Caco-2 (cell line): ENCODE measurements at regions not wholly inside any gene's neighbourhood (a gene's known extent, or its start where the extent isn't known, plus 50 kb on each side); places are given as distances from the start of the nearest gene placed in this dataset.

Experiments used
- BruUV-seq: library from RNA; stranded (reverse); fragments of 400-500 nt; replicated peaks from 2 replicates; lab custom pipeline; 2021; lab: Mats Ljungman, UMichigan
- CTCF ChIA-PET: fragments of 300-600 bp; sonication (Branson Sonifier 250); formaldehyde crosslinking; loops from one replicate; lab custom pipeline; 2022; ENCODE audit warnings: antibody characterized with exemption; lab: Charles Lee
- POLR2A ChIA-PET: fragments of 300-600 bp; sonication (Branson Sonifier 250); formaldehyde crosslinking; loops from one replicate; lab custom pipeline; 2022; ENCODE audit warnings: antibody characterized with exemption; lab: Charles Lee
- DNase-seq, 2 experiments: peaks; one replicate each; pipeline versions ENCODE4 v3.0.0 to v3.0.0-alpha.2; 2020 to 2022
- H3K27me3 ChIP-seq: replicated peaks from 2 replicates; pipeline ENCODE4 v1.6.0; 2011; ENCODE audit warnings: low read length; ENCODE audit not compliant: control insufficient read depth, insufficient read depth
- H3K36me3 ChIP-seq: 2 replicates; pipeline ENCODE4 v1.5.1; 2011; ENCODE audit warnings: low read length; ENCODE audit not compliant: control insufficient read depth, insufficient read depth
- H3K4me1 ChIP-seq: fragments of 250-450 bp; sonication (Bioruptor Pico); 2 replicates; pipeline ENCODE4 v1.5.1; 2020; ENCODE audit warnings: mild to moderate bottlenecking
- H3K4me3 ChIP-seq: 2 replicates; pipeline ENCODE4 v1.5.1; 2011; ENCODE audit warnings: low read depth, mild to moderate bottlenecking, control low read depth, low read length
- H3K9me3 ChIP-seq: fragments of 250-450 bp; sonication (Bioruptor Pico); 2 replicates; pipeline ENCODE4 v1.5.1; 2020; ENCODE audit warnings: mild to moderate bottlenecking, moderate library complexity
- H3K27ac Mint-ChIP-seq: one replicate; pipeline ENCODE4 v1.8.0; 2022; ENCODE audit warnings: mixed read lengths; ENCODE audit not compliant: unreplicated experiment
- H3K27me3 Mint-ChIP-seq: one replicate; pipeline ENCODE4 v1.8.0; 2022; ENCODE audit warnings: mixed read lengths; ENCODE audit not compliant: insufficient read depth, unreplicated experiment
- H3K36me3 Mint-ChIP-seq: one replicate; pipeline ENCODE4 v1.8.0; 2022; ENCODE audit warnings: mild to moderate bottlenecking, mixed read lengths; ENCODE audit not compliant: insufficient read depth, unreplicated experiment
- H3K4me1 Mint-ChIP-seq: one replicate; pipeline ENCODE4 v1.8.0; 2022; ENCODE audit warnings: low read depth, mixed read lengths; ENCODE audit not compliant: unreplicated experiment
- H3K4me3 Mint-ChIP-seq: one replicate; pipeline ENCODE4 v1.8.0; 2022; ENCODE audit warnings: mild to moderate bottlenecking, moderate library complexity, mixed read lengths; ENCODE audit not compliant: unreplicated experiment
- H3K9me3 Mint-ChIP-seq: one replicate; pipeline ENCODE4 v1.8.0; 2022; ENCODE audit warnings: mixed read lengths; ENCODE audit not compliant: unreplicated experiment
- intact Hi-C: fragments of 100-400 bp; cut with micrococcal nuclease; formaldehyde crosslinking; loops from one replicate; pipeline ENCODE4 v1.10.0; 2022; ENCODE audit not compliant: unreplicated experiment
- TF ChIP-seq, protein P1 (sequence below), 2 experiments: fragments of 200-600 bp in 1 of 2; IDR thresholded peaks; 1 replicate in 1 of 2; 2 replicates in 1 of 2; pipeline versions ENCODE4 v1.5.1 to v1.8.0; 2011 to 2022; ENCODE audit warnings: antibody characterized with exemption in 1 of 2, control low read depth in 1 of 2, inconsistent platforms in 1 of 2, low read depth in 1 of 2, low read length in 1 of 2, mild to moderate bottlenecking in 1 of 2, moderate library complexity in 1 of 2; ENCODE audit not compliant: insufficient read depth in 1 of 2, severe bottlenecking in 1 of 2, unreplicated experiment in 1 of 2

DNA sequence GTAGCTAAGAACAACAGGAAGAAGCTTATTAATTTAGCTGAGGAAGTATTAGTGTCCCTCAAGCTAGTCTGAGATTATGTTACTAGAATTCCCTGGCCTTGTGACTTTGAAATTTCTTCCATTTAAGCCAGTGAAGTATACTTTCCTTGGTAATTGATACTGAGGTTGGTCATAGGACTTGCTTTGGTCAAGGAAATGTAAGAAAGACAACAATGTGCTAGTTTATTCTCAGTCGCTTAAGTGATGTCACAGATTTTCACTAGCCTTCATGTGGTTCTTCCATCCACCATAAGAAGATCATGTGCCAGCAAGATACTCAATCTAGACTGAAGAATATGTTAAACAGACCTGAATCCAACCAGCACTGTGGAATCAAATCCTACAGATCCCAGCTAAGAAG lies 1140.1 kb downstream of the TECRL start:
- Mint-ChIP-seq H3K4me1 (no peaks in the 10 kb centered on the region), H3K36me3 (no peaks in the 10 kb centered on the region), H3K27me3 (no peaks in the 10 kb centered on the region), H3K4me3 (no peak overlapping the region), H3K9me3 (no peaks in the 10 kb centered on the region), H3K27ac (no peak overlapping the region)
- POLR2A ChIA-PET: no interaction called here
- Histone ChIP-seq H3K4me1 (no peaks in the 10 kb centered on the region), H3K9me3 (no peaks in the 10 kb centered on the region), H3K27me3 (no peaks in the 10 kb centered on the region), H3K36me3 (no peaks in the 10 kb centered on the region), H3K4me3 (no peak overlapping the region)
- intact Hi-C loops: no loop called here
- no TSS peak for BruUV-seq
- TF ChIP-seq, protein P1, sequence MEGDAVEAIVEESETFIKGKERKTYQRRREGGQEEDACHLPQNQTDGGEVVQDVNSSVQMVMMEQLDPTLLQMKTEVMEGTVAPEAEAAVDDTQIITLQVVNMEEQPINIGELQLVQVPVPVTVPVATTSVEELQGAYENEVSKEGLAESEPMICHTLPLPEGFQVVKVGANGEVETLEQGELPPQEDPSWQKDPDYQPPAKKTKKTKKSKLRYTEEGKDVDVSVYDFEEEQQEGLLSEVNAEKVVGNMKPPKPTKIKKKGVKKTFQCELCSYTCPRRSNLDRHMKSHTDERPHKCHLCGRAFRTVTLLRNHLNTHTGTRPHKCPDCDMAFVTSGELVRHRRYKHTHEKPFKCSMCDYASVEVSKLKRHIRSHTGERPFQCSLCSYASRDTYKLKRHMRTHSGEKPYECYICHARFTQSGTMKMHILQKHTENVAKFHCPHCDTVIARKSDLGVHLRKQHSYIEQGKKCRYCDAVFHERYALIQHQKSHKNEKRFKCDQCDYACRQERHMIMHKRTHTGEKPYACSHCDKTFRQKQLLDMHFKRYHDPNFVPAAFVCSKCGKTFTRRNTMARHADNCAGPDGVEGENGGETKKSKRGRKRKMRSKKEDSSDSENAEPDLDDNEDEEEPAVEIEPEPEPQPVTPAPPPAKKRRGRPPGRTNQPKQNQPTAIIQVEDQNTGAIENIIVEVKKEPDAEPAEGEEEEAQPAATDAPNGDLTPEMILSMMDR (IDR thresholded peaks at IDR 0.05; ENCODE audit: insufficient read depth in 1 of 2, low read depth in 1 of 2, low read length in 1 of 2, severe bottlenecking in 1 of 2, unreplicated experiment in 1 of 2): no peak
- CTCF ChIA-PET: no interaction called here
- DNase-seq: no peak

- POLR2A ChIA-PET: no interaction called here
- no peak for DNase-seq
- no peaks in the 10 kb centered on the region for H3K4me1 Mint-ChIP-seq
- intact Hi-C loops: no loop called here
- no TSS peak for BruUV-seq
- Histone ChIP-seq H3K27me3 (no peaks in the 10 kb centered on the region), H3K4me1 (no peaks in the 10 kb centered on the region), H3K4me3 (no peak overlapping the region), H3K36me3 (no peaks in the 10 kb centered on the region), H3K9me3 (no peaks in the 10 kb centered on the region)
- no peaks in the 10 kb centered on the region for H3K27me3 Mint-ChIP-seq
- no peaks in the 10 kb centered on the region for H3K36me3 Mint-ChIP-seq
- H3K9me3 Mint-ChIP-seq: no peaks in the 10 kb centered on the region
- no peak overlapping the region for H3K4me3 Mint-ChIP-seq
- CTCF ChIA-PET: no interaction called here
- H3K27ac Mint-ChIP-seq: no peak overlapping the region
- TF ChIP-seq, protein P1 (IDR thresholded peaks at IDR 0.05; ENCODE audit: insufficient read depth in 1 of 2, low read depth in 1 of 2, low read length in 1 of 2, severe bottlenecking in 1 of 2, unreplicated experiment in 1 of 2): no peak
Measured at GRCh38 chr4:63233671-63234070, 1175.6 kb downstream of the TECRL start.

DNA sequence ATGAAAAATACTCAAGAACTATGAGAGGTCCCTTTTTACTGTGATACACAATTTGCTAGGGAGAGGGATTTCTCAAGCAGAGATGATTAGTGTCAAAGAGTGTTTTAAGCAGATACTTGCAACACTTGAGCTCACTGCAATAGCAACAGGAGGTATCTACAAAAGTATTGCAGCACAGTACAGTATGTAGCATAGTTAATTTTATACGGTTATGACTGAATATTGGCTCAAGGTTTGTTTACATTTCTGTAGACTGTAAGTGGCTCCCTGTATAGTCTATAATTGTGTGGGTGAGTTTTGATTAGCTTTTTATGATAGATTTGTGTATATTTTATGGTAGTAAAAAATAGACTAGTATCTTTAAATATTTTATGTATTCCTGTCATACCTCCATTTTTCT lies 1177.2 kb downstream of the TECRL start:
- no TSS peak for BruUV-seq
- no peaks in the 10 kb centered on the region for H3K27me3 ChIP-seq
- CTCF ChIA-PET: no interaction called here

More for the DNA sequence above, 1177.2 kb downstream of the TECRL start:
- H3K4me1 ChIP-seq: no peaks in the 10 kb centered on the region
- Mint-ChIP-seq H3K27ac (no peak overlapping the region), H3K4me1 (no peaks in the 10 kb centered on the region), H3K27me3 (no peaks in the 10 kb centered on the region), H3K4me3 (no peak overlapping the region), H3K9me3 (no peaks in the 10 kb centered on the region), H3K36me3 (no peaks in the 10 kb centered on the region)
- no peaks in the 10 kb centered on the region for H3K36me3 ChIP-seq
- TF ChIP-seq, protein P1 (IDR thresholded peaks at IDR 0.05; ENCODE audit: insufficient read depth in 1 of 2, low read depth in 1 of 2, low read length in 1 of 2, severe bottlenecking in 1 of 2, unreplicated experiment in 1 of 2): no peak
- H3K4me3 ChIP-seq: no peak overlapping the region
- intact Hi-C loops: no loop called here
- POLR2A ChIA-PET: no interaction called here
- no peaks in the 10 kb centered on the region for H3K9me3 ChIP-seq
- no peak for DNase-seq
